ENCODE measurements at regions not wholly inside any gene's neighbourhood (a gene's known extent, or its start where the extent isn't known, plus 50 kb on each side); places are given as distances from the start of the nearest gene placed in this dataset.

DNA sequence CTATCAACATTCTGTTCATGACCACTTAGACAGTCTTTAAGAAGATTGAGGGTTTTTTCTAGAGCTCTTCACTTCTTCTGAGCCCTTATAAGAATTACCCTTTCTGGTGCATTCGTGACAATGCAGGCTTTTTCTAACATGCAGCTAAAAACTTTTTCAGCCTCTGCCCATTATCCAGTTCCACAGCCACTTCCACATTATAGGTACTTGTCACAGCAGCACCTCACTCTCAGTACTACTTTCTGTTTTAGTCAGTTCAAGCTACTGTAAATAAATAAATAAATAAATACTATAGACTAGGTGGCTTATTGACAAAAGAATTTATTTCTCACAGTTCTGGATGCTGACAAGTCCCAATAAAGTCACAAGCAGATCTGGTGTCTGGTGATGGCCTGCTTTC is 284.4 kb upstream of the PKN2 start:
- in situ Hi-C loops (cut with MboI; ENCODE audit: low sequenced_read_pairs) = no loop called here

DNA sequence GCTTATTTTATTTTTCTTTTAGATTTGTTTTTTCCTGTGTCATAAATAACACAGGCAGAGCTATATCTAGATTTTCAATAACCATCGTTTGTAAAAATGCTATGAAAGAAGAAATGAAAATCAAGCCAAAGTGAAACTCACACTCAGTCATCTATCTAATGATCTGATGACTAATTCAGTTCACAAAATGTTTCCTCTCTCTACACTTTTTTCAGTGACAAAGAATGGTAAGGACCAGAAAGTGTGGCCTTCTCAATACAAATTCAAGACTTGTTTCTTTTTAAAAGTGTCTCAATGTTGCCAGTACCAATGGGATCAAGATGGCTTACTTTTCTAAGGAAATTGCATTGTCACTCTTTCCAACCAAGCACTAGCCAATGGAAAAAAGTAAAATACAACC is 282.8 kb upstream of the PKN2 start:
- in situ Hi-C loops (cut with MboI; ENCODE audit: low sequenced_read_pairs) = no loop called here

GRCh38 chr1:88404582-88404981 is 279.5 kb upstream of the PKN2 start:
- in situ Hi-C loops (cut with MboI; ENCODE audit: low sequenced_read_pairs) = no loop called here

DNA sequence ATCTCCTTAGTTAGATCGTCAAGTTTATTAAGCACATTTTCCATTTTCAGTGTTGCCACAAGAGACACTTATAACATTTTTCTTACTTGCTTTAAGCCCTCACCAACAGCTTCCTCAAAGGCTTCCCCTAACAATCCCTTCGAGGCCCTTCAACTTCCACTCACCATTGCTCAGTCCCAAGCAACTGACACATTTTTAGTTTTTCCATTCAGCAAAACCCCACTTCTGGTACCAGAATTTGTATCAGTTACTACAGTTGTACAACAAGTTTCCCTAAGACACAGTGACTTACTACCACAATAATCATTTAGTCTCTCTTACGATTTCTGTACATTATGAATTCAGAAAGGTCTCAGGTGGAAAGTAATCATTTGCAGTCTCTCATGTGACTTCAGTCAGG is 276.8 kb upstream of the PKN2 start:
- in situ Hi-C loops (cut with MboI; ENCODE audit: low sequenced_read_pairs) = no loop called here

GRCh38 chr1:88421997-88422396 is 262.1 kb upstream of the PKN2 start:
- in situ Hi-C loops (cut with MboI; ENCODE audit: low sequenced_read_pairs) = no loop called here

- in situ Hi-C loops (cut with MboI; ENCODE audit: low sequenced_read_pairs) = no loop called here
Observed at GRCh38 chr1:88433556-88433955, 250.5 kb upstream of the PKN2 start.

DNA sequence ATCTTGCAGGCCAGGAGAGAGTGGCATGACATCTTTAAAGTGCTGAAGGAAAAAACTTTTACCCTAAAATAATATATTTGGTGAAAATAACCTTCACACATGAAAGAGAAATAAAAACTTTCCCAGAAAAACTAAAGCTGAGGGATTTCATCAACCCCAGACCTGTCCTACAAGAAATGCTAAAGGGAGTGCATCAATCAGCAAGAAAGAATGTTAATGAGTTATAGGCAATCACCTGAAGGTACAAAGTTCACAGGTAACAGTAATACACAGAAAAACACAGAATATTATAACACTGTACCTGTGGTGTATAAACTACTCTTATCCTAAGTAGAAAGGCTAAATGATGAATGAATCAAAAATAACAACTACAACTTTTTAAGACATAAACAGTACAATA is 249.2 kb upstream of the PKN2 start:
- in situ Hi-C loops (cut with MboI; ENCODE audit: low sequenced_read_pairs) = no loop called here

- in situ Hi-C loops (cut with MboI; ENCODE audit: low sequenced_read_pairs) = no loop called here
Observed at GRCh38 chr1:88441022-88441421, 243.1 kb upstream of the PKN2 start.

- in situ Hi-C loops (cut with MboI; ENCODE audit: low sequenced_read_pairs) = no loop called here
Observed at GRCh38 chr1:88451856-88452255, 232.2 kb upstream of the PKN2 start.

GRCh38 chr1:88453295-88453694 is 230.8 kb upstream of the PKN2 start:
- in situ Hi-C loops (cut with MboI; ENCODE audit: low sequenced_read_pairs) = no loop called here

DNA sequence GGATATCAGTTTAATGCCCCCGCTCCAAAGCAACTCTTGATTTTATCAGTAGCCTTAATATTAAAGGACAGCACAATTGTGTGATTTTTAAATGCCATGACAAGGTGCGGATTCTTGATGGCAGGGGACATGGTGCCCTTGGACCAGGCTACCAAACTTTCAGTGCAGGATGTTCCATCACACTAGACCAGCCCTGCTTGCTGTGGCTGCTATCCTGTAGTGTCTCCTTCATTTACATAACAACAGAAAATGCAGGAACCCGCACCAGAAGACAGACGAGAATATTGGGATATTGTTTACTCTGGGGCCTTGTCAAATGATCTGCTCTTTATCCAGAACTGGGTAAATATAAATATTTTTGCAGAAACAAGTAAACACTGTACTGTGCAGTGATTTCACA is 229.3 kb upstream of the PKN2 start:
- in situ Hi-C loops (cut with MboI; ENCODE audit: low sequenced_read_pairs) = no loop called here

DNA sequence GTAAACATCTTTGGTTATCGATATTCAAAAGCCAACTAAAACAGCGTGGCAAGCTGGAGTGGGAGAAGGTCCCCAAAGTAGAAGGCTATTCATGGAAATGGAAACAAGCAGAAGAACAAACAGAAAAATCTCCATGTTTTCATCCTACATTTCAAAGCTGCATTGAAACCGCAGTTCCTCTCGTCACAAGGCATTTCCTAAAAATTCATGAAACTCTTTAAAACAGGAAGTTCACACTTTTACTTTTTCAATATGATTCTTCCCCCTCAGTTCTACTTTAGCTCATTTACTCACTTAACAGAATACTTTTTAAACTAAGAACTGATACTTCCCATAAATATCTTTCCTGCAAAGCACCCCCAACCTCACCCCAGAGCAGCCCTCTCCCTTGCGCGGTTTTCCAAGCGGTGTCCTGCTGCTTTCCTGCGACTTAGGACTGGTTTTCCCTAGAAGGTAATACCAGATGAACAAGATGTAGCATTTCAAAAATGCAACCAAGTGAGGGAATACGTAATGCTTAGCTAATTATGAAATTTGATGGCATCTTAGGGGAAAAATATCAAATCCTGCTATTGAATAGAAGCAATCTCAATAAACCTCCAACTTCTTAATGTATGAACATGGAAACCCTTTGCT is 228.3 kb upstream of the PKN2 start:
- in situ Hi-C loops (cut with MboI; ENCODE audit: low sequenced_read_pairs) = no loop called here

- in situ Hi-C loops (cut with MboI; ENCODE audit: low sequenced_read_pairs) = no loop called here
Observed at GRCh38 chr1:88457197-88457596, 226.9 kb upstream of the PKN2 start.

DNA sequence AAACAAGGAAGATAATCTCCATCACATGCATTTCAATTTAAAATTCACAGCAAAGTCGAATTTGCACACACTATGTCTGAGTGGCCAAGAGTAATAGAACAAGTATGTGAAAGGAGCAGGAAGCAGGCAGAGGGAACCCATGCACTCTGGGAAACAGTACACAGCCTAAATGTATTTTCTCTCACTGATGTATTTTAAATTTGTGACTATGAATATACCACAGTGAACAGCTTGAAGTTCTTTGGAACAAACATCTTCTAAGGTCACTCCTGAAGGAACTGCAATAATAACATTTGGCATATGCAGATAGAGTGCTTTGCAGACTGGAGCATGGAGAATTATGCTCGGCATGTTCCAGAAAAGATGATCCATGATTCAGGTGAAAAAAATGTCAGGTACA is 223.1 kb upstream of the PKN2 start:
- in situ Hi-C loops (cut with MboI; ENCODE audit: low sequenced_read_pairs) = no loop called here

DNA sequence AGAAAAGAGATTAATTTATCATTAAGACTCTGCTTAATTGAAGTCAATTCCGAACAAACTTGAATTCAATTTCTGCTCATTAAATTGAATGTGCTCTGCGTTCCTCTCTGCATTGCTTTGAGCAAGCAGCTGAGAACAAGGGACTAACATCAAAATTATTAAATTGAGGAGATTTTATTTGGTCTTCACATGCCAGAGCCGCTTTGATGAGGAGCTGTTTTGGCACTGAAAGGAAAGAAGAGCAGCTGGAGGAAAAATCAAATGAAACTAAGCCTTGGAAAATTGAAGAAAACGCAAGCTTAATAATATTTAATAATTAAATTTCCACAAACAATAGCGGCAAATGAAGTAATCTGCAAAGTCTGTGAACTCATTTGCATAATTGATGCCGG is 222.0 kb upstream of the PKN2 start:
- in situ Hi-C loops (cut with MboI; ENCODE audit: low sequenced_read_pairs) = no loop called here

GRCh38 chr1:88462488-88463261 is 221.4 kb upstream of the PKN2 start:
- in situ Hi-C loops (cut with MboI; ENCODE audit: low sequenced_read_pairs) = no loop called here

DNA sequence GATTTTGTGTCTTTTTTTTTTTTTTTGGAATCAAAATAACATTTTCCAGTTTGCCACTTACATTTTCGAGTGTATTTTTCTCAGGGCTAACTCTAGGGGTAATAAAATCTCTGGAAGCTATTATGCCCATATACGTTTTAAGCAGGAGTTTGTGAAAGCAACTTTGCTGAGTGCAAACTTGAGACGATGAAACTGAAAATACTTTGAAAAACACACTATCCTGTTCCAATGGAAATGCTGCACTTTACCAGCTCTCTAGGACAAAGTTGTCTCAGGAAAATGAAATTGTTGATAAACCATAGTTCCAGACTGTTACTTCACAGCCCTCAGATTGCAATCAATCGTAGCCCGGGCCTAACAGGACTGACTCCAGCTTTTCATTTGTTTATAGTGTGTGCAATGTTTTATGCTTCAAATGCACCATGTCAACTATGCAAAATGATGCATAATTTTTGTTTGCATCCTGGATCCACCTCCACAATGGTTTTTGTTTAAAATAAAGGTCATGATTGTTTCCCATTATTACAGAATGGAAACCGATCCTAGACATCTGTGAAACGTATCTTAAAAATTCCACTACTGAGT is 220.6 kb upstream of the PKN2 start:
- in situ Hi-C loops (cut with MboI; ENCODE audit: low sequenced_read_pairs) = no loop called here

GRCh38 chr1:88466011-88466410 is 218.1 kb upstream of the PKN2 start:
- in situ Hi-C loops (cut with MboI; ENCODE audit: low sequenced_read_pairs) = no loop called here

DNA sequence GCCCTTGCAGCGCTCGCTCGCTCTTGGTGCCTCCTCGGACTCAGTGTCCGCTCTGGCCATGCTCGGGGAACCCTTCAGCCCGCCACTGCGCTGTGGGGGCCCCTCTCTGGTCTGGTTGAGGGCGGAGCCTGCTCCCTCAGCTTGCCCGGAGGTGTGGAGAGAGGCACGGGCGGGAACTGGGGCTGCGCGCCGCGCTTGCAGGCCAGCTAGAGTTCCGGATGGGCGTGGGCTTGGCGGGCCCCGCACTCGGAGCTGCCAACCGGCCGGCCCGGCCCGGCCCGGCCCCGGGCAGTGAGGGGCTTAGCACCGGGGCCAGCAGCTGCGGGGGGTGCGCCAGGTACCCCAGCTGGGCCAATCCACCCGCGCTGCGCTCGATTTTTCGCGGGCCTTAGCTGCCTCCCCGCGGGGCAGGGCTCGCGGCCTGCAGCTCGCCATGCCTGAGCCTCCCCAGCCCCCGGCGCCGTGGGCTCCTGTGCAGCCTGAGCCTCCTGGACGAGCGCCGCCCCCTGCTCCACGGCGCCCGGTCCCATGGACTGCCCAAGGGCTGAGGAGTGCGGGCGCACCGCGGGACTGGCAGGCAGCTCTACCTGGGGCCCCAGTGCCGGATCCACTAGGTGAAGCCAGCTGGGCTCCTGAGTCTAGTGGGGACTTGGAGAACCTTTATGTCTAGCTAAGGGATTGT is 217.0 kb upstream of the PKN2 start:
- in situ Hi-C loops (cut with MboI; ENCODE audit: low sequenced_read_pairs) = no loop called here

DNA sequence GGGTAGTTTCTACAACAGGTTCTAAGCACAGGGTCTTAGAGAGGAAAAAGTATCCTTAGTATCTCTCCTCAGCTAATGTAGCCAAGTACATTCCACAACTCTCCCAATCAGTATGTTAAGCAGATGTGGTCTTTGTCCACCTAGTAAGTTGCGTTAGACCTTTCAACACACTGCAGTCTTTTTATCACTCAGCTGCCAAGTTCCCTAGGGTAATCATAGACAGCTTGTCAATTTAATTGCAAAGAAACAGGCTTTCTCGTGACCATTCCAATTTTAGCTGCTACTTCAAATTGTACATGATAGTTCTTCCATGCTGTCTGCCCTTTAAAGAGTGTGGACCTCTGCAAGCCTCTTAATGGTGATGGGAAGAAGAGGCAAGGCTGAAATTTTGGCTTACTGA is 211.8 kb upstream of the PKN2 start:
- in situ Hi-C loops (cut with MboI; ENCODE audit: low sequenced_read_pairs) = no loop called here

GRCh38 chr1:88472714-88473113 is 211.4 kb upstream of the PKN2 start:
- in situ Hi-C loops (cut with MboI; ENCODE audit: low sequenced_read_pairs) = no loop called here

All from HL-60/S4 (cell line).